HUDEP-2 (cell line): ENCODE measurements at regions not wholly inside any gene's neighbourhood (a gene's known extent, or its start where the extent isn't known, plus 50 kb on each side); places are given as distances from the start of the nearest gene placed in this dataset.
"Not testable (repeated sequence)": the region's sequence is repeated elsewhere in the genome, so short reads cannot be mapped to it uniquely, and the experiment has no call there.

Experiments
- DNase-seq, 76 experiments: peaks; one replicate each; lab custom pipeline; 2025; ENCODE audit not compliant: unreplicated experiment in 76 of 76; lab: John Stamatoyannopoulos, UW

DNA sequence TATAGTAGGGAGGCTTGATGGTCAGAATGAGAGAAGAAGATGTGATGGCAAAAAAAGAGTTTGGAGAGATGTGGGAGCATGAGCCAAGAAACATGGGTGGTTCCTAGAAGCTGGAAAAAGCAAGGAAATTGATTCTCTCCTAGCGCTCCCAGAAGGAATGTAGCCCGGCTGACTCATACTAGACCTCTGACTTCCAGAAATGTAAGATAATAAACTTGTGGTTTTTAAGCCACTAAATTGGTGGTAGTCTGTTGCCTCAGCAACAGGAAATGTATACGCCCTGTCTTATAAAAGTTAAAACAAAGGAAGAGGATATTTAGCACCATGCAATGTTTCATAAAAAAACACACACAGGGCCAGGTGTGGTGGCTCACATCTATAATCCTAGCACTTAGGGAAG lies 182.7 kb upstream of the PCDH7 start:
- DNase-seq: no peak

DNA sequence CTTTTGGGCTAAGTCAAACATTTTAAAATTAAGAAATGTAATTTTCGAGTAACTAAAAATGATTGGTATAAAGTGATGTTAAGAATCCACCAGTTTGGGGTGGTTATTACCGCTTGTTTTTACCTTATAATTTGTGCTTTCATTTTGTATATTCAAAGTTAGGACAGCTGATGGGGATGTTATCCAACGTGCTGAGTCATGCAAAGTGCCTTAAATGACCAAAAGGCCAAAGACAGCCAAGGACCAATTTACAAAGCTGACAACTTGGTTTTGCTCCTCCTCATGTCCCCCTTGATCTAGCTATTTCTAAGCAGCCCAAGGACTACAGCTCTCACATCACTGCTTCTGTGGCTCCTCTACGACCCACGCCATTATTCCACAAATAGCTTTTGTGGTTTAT lies 181.4 kb upstream of the PCDH7 start:
- no peak for DNase-seq

DNA sequence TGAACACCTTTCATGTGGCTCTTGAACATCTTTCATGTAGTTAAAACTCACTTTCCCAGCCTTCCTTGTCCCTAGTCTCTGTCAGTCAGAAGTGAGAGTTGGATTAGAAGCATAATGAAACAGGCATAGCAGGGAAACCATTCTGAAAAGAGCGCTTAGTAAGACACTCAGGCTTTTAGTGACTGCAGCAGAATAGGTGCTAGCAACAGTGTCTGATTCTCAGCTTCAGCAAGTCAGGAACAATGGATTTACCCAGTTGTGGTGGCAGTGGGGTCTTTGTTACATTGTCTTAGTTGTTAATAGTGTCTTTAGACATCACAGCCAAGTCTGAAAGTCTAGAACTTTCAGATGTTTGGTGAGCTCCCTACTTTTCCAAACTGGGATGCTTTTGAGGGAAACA lies 177.1 kb upstream of the PCDH7 start:
- DNase-seq: no peak

DNA sequence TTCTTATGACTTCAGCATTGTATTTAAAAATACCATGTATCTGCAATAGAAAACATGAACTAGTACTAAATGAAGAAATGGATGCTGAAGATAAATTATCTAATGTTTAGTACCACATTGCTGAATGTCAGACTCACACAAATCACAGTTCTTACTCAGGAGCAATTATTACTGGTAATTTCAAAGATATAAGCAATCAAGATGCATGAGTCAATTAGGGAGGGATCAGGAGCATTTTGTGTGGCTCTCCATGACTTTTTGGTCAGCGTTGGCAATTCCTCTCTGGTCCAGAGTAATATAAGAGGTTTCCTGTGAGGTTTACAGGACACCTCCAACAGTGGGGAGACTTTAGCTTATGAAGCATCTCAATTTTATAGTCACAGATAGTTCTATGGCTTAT lies 167.0 kb upstream of the PCDH7 start:
- DNase-seq: no peak

DNA sequence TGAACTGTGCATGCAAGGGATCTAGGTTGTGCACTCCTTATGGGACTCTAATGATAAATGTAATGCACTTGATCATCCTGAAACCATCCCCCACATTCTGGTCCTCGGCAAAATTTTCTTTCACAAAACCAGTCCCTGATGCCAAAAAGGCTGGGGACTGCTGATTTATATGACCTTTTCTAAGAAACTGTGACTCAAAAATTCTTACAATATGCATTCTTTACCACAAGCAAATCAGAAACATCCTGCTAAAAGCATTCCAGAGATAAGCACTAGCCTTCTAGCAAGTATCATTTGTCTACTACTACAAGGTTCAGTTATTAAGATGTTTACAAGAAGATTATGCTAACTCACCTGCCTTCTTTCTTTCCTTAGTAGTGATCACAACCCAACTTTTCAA lies 166.5 kb upstream of the PCDH7 start:
- no peak for DNase-seq

DNA sequence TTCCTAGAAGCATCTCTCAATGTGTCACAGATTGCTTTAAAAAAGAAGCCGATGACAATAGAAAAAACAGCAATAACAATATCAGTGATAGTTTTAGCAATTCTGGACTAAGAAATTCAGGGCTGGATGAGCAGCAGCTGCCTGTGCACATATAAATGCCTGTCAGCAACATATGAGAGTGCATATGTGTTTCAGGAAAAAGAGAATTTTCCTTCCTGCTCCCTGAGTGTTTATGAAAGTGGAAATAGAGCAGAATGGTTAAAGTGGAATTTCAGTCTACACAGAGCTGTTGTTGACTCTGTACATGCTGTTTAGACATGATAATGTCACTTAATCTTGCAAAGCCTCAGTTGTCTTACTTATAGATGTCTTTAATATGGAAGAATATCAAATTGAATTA lies 164.4 kb upstream of the PCDH7 start:
- DNase-seq: no peak

DNA sequence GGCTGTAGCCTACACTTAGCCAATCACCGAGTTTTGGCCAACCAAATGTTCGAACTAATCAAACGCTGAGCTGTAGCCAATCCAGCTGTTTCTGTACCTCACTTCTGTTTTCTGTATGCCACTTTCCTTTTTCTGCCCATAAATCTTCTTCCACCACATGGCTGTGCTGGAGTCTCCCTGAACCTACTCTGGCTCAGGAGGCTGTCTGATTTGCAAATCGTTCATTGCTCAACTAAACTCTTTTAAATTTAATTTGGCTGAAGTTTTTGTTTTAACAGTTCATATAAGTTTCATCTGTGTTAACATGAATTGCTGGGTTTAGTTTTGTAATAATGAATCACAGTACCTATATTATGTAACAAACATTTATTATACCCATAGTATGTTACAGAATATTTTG lies 160.7 kb upstream of the PCDH7 start:
- DNase-seq: no peak

DNA sequence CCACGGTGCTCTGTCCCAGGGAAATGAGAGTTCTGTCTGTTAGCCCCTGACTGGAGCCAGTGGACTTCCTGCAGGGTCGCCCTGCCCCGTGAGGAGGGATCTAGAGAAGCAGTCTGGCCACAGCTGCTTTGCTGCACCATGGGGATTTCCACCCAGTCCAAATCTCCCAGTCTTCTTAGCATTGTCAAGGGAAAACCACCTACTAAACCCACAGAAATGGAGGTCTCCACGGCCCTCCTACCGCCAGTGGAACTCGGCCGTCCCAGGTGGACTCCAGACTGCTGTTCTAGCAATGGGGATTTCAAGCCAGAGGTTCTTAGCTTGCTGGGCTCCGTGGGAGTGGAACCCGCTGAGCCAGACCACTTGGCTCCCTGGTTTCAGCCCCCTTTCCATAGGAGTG lies 133.3 kb upstream of the PCDH7 start:
- no peak for DNase-seq

DNA sequence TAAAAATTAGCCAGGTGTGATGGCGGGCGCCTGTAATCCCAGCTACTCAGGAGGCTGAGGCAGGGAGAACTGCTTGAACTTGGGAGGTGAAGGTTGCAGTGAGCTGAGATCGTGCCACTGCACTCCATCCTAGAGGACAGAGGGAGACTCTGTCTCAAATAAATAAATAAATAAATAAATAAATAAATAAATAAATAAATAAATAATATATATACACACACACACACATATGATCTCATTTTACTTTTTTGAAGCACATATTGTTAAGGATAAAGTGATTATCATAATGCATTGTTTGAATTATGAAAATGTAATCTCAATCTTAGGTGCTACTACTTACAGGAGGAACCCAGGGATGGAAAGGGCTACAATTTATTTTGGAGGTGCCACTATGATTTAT lies 130.5 kb upstream of the PCDH7 start:
- not testable (repeated sequence) for DNase-seq

DNA sequence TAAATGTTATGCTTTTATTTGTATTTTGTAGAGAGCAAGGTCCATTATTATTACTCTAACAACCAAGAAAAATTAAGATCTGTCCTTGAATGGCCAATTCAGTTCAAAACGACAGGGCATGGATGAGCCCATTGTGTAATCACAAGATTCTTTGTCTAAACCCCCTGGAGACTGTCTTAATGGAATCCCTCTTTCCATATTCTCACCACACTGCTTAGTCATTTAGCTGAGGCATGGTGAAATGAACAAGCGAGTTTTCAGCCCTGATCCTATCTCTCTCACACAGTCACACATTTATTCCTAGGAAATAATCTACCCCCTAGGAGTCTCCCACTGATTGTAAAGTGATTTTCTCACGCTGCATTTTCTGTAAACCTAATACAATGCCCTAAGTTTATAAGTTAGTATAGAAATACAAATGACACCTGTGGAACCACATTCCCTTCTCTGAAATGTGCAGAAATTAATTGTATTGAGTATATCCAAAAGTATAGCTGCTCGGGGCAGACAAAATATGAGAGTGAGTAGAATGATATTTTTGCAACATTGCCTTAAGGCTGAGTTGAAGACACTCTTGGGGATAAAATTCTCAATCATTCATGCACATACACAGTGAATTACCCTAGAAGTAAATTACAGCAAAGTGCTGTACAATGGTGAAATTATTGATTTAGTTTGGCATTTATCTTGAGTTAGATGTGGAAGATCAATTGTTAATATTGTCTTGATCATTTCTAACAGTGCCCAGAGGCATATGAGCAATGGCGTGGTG lies 119.7 kb upstream of the PCDH7 start:
- DNase-seq: no peak

DNA sequence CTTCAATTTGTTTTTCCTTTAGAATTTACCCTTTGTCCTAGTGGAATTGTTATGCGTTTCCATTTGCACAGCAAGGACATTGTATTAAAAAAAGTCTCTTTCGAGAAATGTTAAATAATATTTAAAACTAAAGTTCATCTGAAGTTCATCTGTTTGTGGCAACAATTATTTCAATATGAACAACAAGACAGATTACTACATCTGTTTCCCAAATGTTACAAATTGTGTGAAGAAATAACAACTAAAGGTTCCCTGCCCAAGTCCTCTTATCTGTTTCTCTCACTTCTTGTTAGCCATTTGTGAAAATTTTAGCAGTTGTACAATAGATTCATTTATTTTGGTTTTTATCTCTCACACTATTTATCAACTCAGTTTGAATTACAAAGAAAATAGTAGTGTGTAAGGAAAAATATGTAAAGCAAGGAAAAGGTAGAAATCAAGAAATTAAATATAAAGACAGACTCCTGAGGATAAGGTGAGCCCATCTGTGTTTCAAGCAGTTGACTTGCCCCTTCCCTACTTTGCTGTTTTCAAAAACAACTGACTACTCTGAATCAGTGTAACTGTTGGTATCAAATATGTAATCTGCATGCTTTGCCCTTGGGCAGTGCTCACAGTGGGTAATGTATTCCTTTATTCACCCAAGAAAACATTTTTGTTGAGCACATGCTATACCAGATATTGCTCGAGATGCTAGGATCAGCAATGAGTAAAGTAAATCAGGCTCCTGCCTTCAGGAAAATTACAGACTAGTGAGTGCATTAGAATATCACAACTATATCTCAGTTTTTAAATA lies 118.9 kb upstream of the PCDH7 start:
- DNase-seq: no peak

DNA sequence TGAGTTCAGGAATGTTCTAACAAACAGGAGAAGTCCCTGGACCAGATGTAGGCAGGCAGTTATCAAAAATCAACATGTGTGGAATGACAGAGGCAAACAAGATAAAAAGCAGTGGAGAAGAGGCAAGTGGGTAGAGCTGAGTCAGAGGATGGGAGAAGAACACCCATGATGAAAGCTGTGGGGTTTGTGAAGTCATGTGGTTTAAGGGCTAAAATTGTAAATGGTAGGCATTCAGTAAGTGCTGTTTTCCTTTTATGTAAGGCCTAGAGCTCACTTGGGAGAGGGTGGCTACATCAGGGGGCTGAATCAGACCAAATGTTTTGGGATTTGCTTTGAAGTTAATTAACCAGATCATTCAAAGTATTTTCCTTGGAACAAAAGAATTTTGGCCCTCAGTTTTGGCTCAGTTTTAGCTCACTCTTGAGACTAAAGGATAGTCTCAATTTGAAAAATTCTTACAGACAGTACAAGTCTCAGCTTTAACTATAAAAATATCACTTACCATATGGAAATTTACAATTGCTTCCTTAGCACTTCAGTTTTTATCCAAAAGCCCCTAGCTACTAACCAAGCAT lies 114.5 kb upstream of the PCDH7 start:
- no peak for DNase-seq

DNA sequence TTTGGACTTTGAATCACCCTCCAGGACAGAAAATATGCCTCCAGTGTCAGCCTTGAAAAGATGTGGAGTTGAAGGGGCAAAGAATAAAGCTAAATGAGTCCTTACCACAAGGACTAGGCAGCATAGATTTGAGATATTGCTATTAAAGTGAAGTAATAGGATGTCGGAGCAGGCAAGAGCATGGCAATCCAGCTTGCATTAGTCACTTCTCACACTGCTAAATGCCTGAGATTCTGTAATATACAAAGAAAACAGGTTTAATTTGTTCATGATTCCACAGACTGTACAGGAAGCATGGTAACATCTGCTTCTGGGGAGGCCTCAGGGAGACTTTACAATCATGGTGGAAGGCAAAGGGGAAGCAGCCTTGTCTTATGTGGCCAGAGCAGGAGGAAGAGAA lies 109.8 kb upstream of the PCDH7 start:
- no peak for DNase-seq

DNA sequence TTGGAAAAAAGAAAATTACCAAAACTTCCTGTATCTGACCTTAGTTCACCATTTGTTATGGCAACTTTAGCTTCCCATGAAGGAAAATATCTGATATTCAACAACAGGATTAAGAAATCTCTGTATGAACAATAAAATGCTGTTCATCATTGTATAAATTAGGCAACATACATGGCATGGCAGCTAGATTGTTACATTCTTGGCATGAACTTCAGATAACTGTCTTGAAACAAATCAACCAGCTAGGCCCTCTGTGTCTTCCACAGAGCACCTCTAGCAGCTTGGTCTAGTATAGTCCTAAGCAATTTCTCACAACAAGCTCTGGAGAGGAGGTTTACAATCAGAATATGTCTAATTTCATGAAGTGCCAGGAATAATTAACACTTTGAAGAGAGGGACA lies 105.4 kb upstream of the PCDH7 start:
- no peak for DNase-seq

DNA sequence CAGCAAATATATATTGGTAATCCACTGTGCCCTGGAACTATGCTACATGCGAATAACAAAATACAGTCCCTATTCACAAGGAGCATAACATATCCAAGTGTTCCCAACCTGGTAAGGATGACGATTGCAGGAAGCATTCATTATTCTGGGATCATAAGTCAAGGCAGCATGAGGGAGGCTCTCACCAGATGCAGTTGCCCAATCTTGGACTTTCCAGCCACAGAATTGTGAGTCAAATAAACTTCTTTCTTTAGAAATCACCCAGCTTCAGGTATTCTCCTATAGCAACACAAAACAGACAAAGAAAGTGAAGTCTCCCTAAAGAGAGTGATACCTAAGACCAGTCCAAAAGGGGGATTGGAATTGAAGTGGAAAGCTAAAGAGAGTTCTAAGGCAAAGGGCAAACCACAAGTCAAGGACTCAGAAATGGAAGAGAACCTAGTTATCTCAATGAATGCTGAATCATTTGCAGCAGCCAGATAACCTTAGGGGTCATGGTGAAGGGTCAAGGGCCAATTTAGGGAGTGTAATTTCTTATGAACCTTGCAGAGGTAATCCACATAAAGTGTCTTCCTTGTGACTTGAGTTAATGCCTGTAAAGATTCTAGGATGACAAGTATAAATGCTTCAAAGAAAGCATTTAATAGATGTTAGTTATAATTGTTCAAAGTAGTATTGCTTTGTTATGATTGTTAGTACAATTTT lies 103.1 kb upstream of the PCDH7 start:
- no peak for DNase-seq

DNA sequence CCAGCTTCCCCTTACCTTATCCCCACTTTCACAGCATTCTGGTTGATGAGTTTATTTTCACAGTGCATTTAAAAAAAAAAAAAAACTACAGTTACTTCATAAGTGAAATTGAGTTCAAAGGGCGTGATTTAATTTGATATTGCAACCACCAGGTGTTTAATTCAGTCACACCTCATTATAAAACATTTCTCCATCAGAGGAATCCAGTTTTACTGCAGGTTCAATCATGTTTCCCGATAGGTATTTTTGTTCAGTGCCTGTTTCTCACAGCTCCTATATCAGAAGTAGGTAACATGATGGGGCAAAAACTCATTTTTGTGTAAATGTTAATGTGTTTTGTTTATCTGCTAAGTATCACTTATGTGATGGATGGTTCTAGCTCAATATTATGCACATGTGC lies 102.3 kb upstream of the PCDH7 start:
- DNase-seq: no peak

DNA sequence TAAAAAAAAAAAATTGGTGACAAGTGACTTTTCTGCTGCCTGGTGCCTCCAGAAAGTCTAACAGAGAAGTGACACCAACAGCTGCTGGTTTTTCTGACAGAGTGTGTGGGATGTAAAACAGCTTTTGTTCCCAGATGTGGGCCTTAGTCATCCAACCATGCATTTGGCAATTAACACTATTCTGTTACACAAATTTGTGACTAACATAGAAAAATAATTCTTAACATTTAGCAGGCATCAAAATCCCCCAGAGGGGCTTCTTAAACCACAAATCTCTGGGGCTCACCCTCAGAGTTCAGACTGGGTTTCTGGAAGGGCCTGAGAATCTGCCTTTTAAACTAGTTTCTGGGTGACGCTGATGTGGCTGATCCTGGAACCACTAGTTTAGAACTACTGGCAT lies 100.5 kb upstream of the PCDH7 start:
- no peak for DNase-seq

DNA sequence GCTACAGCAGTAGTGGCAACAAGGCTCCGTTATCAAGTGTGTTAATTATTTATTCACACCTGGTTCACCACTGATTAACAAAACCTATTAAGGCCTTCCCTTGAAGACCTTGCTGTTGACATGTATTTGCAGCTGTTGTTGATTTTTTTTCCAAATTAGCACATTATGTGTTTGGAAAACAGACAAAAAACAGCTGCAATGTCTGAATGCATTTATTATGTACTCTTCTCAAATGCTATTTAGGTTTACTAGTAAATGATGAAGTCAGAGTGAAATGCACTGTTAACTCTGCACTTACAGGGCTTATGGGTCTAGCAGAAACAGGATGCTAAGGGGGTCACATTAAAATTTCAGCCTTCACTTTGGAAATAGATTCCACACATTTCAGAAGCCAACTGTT lies 99.5 kb upstream of the PCDH7 start:
- no peak for DNase-seq

DNA sequence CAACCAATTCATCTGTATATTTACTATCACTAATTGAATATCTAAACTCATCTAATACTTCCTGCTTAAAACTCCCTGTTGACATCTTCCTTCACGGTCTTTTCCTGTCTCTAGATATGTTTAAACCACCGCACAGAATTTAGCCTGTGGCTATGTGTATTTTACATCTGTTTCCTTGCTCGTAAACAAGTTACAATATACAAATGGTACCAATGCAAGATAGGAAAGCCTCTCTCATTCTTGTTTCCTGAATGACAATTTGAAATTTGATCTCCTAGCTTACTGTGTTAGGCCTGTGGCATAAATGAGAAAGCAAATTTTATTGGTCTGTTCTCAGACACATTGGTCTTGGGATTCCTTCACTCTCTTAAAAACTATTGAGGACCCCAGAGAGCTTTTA lies 89.7 kb upstream of the PCDH7 start:
- DNase-seq: no peak

DNA sequence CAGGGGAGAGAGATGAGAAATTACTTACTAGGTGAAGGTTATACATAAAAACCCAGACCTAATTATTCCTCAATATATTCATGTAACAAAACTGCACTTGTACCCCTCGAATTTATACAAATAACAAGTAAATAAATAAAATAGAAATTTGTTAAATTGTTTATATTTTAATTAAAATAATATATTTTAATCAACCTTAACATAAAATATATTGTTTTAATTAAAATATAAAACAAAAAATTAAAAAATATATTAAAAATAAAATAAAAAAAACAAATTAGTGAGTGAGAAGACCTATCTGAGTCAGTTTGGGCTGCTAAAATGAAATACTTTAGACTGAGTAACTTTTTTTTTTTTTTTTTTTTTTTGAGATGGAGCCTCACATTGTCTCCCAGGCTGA lies 87.4 kb upstream of the PCDH7 start:
- no peak for DNase-seq

DNA sequence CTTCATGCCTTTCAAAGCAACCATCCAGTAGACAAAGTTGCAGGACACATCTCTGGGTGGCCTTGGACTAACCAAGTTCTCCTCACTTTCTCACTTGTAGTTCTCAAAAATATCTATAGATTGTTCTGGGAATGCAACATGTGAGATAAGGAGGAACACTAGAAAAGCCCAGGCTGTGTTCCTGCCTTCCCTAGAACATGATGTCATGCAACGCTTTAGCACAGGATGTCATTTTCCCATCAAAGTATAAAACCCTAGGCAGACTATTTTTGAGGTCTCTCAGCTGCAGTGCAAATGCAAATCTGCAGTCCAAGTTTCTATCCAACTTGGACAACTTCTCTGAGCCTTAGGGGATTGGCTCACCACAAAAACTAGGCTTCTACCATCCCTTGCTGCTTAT lies 78.8 kb upstream of the PCDH7 start:
- DNase-seq: no peak
